Gastroesophageal sphincter (tissue), 3 donors: ENCODE measurements at regions not wholly inside any gene's neighbourhood (a gene's known extent, or its start where the extent isn't known, plus 50 kb on each side); places are given as distances from the start of the nearest gene placed in this dataset.

Experiments
- EP300 ChIP-seq: sonication (generic); formaldehyde crosslinking; IDR thresholded peaks from one replicate; pipeline ENCODE4 v1.6.1; 2017; ENCODE audit warnings: antibody characterized with exemption, mild to moderate bottlenecking
- POLR2A ChIP-seq, 2 donors: fragments of 450-650 bp; IDR thresholded peaks; one replicate each; pipeline ENCODE4 v1.6.1; 2017; ENCODE audit warnings: antibody characterized with exemption in 2 of 2, mild to moderate bottlenecking in 2 of 2, moderate library complexity in 1 of 2
- POLR2AphosphoS5 ChIP-seq: sonication (generic); formaldehyde crosslinking; IDR thresholded peaks from one replicate; pipeline ENCODE4 v1.6.1; 2017; ENCODE audit warnings: antibody characterized with exemption
- TF ChIP-seq, protein P1 (sequence below), 4 experiments: fragments of 200-600 bp in 2 of 4; fragments of 450-650 bp in 2 of 4; sonication (generic) in 1 of 4; IDR thresholded peaks; one replicate each; pipeline ENCODE4 v1.5.1; 2017 to 2019; ENCODE audit warnings: antibody characterized with exemption in 4 of 4, mild to moderate bottlenecking in 2 of 4, moderate library complexity in 2 of 4

DNA sequence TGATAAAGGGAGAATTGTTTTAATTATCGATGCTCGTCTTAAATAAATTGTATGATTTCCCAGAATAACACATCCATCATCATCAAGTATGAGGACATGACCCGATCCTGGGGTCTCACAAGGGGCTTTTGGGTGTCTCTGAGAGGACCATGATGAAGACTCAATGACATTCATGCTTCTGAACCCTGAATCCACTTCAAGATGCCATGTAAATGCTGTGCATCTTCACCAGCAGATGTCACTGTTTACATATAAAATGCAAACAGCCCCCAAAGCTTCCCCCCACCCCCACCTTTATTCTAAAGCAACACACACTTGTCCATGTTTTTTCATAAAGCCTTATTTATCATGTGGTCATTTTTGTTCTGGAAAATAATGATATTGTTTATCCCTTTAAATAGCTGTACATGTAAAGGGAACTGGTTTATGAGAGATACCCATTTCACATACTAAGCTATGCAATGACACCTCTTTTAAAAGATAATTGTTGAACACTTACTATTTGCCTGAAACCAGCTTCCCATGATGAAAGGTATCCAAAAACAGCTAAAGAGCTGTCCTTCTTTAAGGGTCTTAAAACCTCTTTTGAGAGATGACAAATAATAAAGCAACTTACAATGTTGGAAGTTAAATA lies 69.7 kb upstream of the UBE3A start:
- TF ChIP-seq POLR2A (IDR thresholded peaks at IDR 0.05), result no peak
- no peak for TF ChIP-seq POLR2AphosphoS5
- TF ChIP-seq, protein P1, sequence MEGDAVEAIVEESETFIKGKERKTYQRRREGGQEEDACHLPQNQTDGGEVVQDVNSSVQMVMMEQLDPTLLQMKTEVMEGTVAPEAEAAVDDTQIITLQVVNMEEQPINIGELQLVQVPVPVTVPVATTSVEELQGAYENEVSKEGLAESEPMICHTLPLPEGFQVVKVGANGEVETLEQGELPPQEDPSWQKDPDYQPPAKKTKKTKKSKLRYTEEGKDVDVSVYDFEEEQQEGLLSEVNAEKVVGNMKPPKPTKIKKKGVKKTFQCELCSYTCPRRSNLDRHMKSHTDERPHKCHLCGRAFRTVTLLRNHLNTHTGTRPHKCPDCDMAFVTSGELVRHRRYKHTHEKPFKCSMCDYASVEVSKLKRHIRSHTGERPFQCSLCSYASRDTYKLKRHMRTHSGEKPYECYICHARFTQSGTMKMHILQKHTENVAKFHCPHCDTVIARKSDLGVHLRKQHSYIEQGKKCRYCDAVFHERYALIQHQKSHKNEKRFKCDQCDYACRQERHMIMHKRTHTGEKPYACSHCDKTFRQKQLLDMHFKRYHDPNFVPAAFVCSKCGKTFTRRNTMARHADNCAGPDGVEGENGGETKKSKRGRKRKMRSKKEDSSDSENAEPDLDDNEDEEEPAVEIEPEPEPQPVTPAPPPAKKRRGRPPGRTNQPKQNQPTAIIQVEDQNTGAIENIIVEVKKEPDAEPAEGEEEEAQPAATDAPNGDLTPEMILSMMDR (IDR thresholded peaks at IDR 0.05), result peak; percentile 58 to 81 (median 76)
- TF ChIP-seq EP300, result no peak
